HCEC 1CT (cell line): ENCODE measurements at regions not wholly inside any gene's neighbourhood (a gene's known extent, or its start where the extent isn't known, plus 50 kb on each side); places are given as distances from the start of the nearest gene placed in this dataset.

ENCODE experiments used
- DNase-seq: peaks from one replicate; pipeline ENCODE4 v3.0.0-alpha.2; 2017

DNA sequence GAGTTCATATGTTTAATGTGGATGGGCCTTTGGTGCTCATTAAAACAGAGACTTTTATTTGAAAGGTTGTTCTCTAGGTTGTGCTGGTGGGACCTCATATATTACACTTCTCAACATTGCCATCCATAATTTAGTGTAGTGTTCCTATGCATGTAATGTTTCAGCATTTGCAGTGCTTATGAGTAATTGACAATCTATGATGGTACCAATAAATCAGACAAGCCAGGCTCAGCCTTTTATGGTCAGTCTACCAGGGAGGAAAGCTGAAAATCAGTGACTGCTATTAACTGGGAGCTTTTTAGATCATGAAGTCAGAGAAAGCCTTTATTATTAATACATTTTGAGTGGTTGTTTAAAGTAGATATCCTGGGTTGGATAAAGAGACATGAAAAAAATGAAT lies 120.1 kb upstream of the SLC28A3 start:
- DNase-seq: no peak

DNA sequence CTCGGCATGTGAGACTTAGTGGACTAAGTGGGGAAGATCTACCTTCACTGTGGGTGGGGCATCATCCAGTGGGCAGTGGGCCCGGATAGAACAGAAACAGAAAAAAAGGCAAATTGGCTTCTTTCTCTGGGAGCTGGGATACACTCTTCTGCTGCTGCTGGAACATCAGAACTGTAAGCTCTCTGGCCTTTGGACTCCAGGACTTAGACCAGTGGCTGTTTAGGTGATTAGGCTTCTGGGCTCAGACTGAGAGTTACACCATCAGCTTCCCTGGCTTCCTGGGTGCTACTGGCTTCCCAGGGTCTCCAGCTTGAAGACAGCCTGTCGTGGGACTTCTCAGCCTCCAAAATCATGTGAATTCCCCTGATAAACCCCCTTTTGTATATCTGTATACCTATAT lies 122.7 kb upstream of the SLC28A3 start:
- no peak for DNase-seq

GRCh38 chr9:84466580-84467285 lies 126.2 kb upstream of the SLC28A3 start:
- DNase-seq: no peak

DNA sequence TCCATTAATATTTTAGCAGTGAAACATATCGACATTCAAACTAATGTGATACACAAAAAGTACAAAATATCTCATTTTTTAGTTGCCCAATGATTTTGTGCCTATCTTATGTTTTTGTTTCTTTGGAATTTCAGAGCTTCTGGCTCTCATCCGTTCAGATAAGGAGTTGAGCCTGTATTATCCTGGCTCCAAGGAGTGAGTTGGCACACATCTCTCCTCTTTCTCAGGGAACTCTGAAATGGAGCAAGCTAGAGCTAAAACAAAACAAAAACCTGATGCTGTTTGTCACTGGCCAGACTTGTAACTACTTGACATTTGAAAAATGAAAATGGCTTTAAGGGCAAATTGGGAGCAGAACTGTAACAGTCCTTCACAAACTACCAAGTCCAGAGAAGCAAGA lies 131.3 kb upstream of the SLC28A3 start:
- DNase-seq: no peak

DNA sequence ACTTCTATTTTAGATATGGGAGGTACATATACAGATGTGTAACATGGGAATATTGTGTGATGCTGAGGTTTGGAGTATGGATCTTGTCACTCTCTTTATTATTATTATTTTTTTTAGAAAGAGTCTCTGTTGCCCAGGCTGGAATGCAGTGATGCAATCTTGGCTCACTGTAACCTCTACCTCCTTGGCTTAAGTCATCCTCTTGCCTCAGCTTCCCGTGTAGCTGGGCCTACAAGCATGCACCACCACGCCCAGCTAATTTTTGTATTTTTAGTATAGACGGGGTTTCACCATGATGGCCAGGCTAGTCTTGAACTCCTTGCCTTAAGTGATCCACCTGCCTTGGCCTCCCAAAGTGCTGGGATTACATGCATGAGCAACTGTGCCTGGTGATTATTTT lies 138.4 kb upstream of the SLC28A3 start:
- DNase-seq: no peak

- DNase-seq: no peak
Measured at GRCh38 chr9:84480071-84480470, 139.5 kb upstream of the SLC28A3 start.

- DNase-seq: no peak
Measured at GRCh38 chr9:84481231-84481630, 140.7 kb upstream of the SLC28A3 start.

- no peak for DNase-seq
Measured at GRCh38 chr9:84481636-84482218, 141.2 kb upstream of the SLC28A3 start.

DNA sequence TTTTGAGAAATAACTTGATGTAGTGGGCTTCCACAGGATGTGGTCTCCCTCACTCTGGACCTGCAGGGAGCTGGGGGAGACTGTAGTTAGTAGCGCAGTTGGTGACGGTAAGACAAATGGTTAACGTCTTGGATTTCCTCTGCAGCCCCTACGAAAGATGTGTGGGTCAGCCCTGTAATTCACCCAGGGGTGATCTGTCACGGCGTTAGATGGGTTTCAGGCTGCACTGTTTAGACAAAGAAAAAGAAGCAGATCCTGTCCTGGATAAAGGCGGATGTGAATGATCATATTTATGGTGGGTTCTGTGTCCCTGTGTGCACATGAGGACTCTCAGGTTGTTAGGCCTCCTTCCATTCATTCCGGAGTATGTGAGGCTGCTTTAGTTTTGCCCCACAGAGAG lies 142.0 kb upstream of the SLC28A3 start:
- DNase-seq: no peak

- no peak for DNase-seq
Measured at GRCh38 chr9:84484172-84484571, 143.6 kb upstream of the SLC28A3 start.

GRCh38 chr9:84485539-84485938 lies 145.0 kb upstream of the SLC28A3 start:
- DNase-seq: no peak

DNA sequence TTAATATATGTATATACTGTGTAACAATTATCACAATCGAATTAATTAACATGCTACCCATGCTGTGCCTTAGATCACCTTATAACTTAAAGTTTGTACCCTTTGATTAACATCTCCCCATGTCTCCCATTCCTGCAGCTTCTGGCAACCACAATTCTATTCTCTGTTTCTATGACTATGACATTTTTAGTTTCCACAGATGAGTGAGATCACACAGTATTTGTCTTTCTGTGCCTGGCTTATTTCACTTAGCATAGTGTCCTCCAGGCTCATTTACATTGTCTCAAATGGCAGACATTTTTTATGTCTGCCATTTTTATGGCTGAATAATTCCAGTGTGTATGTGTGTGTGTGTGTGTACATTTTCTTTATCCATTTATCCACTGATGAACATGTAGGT lies 146.1 kb upstream of the SLC28A3 start:
- DNase-seq: no peak

- DNase-seq: no peak
Measured at GRCh38 chr9:84490206-84490841, 149.8 kb upstream of the SLC28A3 start.

DNA sequence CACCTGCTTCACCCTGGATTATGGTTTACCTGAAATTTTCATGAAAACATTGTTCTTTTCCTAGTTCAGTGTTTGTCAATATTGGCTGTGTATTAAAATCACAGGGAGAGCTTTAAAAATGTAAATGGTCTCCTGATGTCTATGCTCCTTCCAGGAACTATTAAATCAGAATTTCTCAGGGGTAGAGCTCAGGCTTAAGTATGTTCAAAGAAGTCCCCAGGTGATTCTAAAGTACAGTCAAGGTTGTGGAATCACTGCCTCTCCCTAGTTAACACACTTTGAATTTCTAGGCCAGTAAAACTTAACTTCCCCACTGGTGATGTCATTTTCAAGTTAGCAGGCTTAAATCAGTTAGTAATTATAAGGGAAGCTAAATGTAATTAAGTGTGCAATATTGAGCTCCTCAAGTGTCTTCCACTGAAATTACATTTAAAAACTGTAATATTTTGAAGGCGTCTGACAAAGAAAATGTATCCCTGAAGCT lies 150.3 kb upstream of the SLC28A3 start:
- no peak for DNase-seq

DNA sequence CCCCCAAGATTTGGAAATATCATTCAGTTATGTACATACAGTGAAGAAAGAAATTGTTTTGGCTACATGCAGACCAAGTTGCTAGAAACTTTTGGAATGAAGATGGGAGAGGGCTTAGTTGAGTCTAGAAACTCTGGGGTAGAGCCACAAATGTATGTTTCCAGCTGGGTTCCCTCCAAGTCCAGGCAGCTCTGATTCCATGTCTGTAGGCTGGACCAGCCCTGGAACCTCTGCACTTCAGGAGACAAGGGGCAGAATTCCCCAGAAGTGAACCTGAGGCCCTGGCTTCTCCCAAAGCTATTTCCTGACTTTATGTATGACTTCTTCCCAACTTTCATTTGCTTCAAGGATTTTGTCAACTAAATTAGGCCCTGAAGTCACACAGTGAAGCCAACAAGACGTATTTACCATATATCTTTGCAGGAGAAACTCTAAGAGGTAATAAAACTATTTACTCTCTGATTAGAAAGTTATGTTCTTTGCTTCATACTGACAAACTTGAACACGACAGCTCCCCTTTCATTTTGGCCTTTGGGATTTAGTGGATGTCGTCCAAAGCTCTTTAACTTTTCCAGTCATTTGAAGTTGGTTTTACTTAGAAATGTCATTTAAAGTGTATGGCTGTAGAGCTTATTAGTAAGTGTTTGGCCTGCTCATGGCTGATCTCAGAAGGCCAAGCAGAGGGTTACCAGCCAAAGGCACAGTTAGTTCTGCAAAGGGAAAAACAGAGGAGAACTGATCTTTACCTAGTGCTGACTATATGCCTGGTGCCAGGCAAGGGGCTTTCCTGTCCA lies 152.0 kb upstream of the SLC28A3 start:
- no peak for DNase-seq

- no peak for DNase-seq
Measured at GRCh38 chr9:84493284-84493947, 152.9 kb upstream of the SLC28A3 start.

DNA sequence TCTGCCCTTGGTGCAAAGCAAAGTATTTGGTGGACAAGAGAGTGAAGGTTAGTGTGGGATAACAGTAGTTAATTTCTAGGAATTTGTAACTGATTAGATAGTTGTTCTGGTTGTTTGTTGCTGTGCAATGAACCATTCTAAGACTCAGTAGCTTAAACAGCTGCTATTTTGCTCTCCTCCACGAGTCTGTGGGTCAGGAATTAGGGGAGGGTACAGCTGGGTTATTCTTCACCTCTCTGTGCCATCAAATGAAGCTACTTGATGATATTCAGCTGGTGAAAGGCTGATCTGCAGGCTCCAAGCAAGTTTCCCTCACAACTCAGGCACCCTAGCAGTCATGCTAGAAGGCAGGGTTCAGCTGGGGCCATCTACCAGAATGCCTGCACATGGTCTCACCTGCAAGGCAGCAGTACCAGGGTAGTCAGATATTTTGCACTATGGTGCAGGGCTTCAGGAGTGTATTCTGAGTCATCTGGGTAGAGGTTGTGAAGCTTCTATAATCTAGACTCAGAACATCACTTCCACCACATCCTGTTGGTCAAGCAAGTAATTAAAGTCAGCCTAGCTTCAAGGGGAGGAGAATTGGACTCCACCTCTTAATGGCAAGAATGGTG lies 159.5 kb upstream of the SLC28A3 start:
- no peak for DNase-seq

GRCh38 chr9:84500826-84501225 lies 160.3 kb upstream of the SLC28A3 start:
- no peak for DNase-seq

GRCh38 chr9:84501587-84501986 lies 161.0 kb upstream of the SLC28A3 start:
- no peak for DNase-seq

DNA sequence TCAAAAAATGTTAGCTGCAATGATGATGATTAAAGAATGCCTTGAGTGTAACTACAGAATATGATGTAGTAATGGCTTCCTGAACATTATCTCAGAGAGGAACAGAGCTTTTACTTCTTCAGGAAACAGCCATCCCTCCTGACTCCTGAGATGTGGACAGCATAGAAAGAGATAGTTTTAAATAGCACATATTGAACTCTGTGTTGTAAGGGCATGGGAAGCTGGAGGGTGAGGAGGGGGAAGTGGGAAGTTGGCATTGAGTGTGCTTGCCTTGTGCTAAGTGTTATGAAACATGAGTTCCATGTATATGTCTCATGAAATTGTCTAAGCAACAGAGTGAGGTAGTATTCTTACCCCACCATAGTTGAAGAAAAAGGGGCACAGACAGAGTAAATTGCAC lies 161.5 kb upstream of the SLC28A3 start:
- DNase-seq: no peak

GRCh38 chr9:84504360-84504759 lies 163.8 kb upstream of the SLC28A3 start:
- DNase-seq: no peak

- no peak for DNase-seq
Measured at GRCh38 chr9:84511651-84512050, 157.9 kb upstream of the NTRK2 start.

GRCh38 chr9:84512493-84512892 lies 157.0 kb upstream of the NTRK2 start:
- DNase-seq: no peak
